Peyer's patch (tissue), 4 donors: ENCODE measurements at regions not wholly inside any gene's neighbourhood (a gene's known extent, or its start where the extent isn't known, plus 50 kb on each side); places are given as distances from the start of the nearest gene placed in this dataset.

ENCODE experiments used
- DNase-seq, 3 donors: peaks; one replicate each; pipeline ENCODE4 v3.0.0-alpha.2; 2017 to 2019
- H3K27ac ChIP-seq, 4 donors: fragments of 200-600 bp; sonication (generic); one replicate each; pipeline ENCODE4 v1.5.1; 2016 to 2019
- H3K27me3 ChIP-seq, 2 donors: fragments of 200-600 bp; sonication (generic); one replicate each; pipeline ENCODE4 v1.5.1; 2019
- H3K36me3 ChIP-seq, 3 donors: fragments of 200-600 bp; sonication (generic); one replicate each; pipeline ENCODE4 v1.5.1; 2016 to 2019
- H3K4me1 ChIP-seq, 4 donors: fragments of 200-600 bp; sonication (generic); one replicate each; pipeline ENCODE4 v1.5.1; 2016 to 2019
- H3K4me3 ChIP-seq, 4 donors: fragments of 200-600 bp; sonication (generic); 1 replicate in 3 of 4; 2 replicates in 1 of 4; pipeline ENCODE4 v1.5.1; 2016 to 2019; ENCODE audit warnings: mild to moderate bottlenecking in 1 of 4
- H3K9me3 ChIP-seq, 4 donors: fragments of 200-600 bp; sonication (generic); one replicate each; pipeline ENCODE4 v1.5.1; 2016 to 2019; ENCODE audit warnings: mild to moderate bottlenecking in 1 of 4
- POLR2A ChIP-seq, 2 donors: fragments of 450-650 bp; IDR thresholded peaks; one replicate each; pipeline ENCODE4 v1.5.1; 2017; ENCODE audit warnings: antibody characterized with exemption in 2 of 2, mild to moderate bottlenecking in 2 of 2, moderate library complexity in 2 of 2
- TF ChIP-seq, protein P1 (sequence below), 6 experiments: fragments of 450-650 bp in 4 of 6; fragments of 200-600 bp in 2 of 6; sonication (generic) in 1 of 6; IDR thresholded peaks; one replicate each; pipeline ENCODE4 v1.5.1; 2017 to 2019; ENCODE audit warnings: antibody characterized with exemption in 6 of 6, mild to moderate bottlenecking in 3 of 6, moderate library complexity in 1 of 6

DNA sequence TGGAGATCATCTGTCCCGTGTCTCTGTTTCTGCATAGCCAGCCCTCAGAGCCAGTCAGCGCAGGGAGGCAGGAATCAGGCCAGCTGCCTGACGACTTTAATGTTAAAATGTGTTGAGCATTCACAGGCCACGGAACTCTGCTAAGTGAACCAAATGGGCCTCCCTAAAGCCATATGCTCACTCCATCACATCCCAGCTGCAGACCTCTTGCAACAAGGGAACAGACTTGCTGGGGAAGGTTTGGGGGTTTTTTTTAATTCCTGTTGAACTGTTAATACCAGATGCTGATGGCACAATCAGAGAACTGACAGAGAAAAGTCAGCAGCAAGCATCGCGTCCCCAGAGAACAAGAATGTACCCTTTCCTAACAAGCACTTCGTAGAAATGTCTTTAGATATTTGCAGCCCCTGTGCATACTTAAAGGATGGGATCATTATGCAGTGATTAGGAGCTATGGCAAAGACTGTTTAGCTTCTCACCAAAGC is 900.4 kb upstream of the AUTS2 start:
- no peaks in the 10 kb centered on the region for H3K27me3 ChIP-seq
- H3K27ac ChIP-seq: no peak overlapping the region
- H3K4me1 ChIP-seq: no peaks in the 10 kb centered on the region
- TF ChIP-seq POLR2A (IDR thresholded peaks at IDR 0.05): no peak
- TF ChIP-seq, protein P1, sequence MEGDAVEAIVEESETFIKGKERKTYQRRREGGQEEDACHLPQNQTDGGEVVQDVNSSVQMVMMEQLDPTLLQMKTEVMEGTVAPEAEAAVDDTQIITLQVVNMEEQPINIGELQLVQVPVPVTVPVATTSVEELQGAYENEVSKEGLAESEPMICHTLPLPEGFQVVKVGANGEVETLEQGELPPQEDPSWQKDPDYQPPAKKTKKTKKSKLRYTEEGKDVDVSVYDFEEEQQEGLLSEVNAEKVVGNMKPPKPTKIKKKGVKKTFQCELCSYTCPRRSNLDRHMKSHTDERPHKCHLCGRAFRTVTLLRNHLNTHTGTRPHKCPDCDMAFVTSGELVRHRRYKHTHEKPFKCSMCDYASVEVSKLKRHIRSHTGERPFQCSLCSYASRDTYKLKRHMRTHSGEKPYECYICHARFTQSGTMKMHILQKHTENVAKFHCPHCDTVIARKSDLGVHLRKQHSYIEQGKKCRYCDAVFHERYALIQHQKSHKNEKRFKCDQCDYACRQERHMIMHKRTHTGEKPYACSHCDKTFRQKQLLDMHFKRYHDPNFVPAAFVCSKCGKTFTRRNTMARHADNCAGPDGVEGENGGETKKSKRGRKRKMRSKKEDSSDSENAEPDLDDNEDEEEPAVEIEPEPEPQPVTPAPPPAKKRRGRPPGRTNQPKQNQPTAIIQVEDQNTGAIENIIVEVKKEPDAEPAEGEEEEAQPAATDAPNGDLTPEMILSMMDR (IDR thresholded peaks at IDR 0.05): no peak
- H3K9me3 ChIP-seq: no peaks in the 10 kb centered on the region
- no peaks in the 10 kb centered on the region for H3K36me3 ChIP-seq
- DNase-seq: no peak
- H3K4me3 ChIP-seq: no peak overlapping the region

DNA sequence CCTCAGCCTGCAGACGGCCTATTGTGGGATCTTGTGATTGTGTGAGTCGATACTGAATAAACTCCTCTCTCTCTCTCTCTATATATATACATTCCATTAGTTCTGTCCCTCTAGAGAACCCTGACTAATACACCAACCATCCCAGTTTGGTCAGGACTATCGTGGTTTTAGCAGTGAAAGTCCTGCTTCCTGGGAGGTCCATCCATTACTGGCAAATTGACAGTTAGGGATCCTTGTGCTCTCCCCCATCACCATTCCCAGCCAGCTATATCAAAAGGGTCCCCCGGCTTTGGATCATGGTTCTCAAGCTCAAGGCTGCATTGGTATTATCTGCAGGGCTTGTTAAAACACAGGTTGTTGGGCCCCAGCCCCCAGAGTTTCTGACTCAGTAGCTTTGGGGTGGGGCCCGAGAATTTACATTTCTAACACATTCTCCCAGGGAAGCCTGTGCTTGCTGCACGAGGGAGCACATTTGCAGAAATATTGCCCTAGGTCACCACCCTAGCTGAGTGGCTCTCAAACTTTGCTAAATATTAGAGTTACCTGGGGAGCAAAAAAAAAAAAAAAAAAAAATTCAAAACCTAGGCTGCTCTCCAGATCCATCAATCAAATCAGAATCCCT is 899.1 kb upstream of the AUTS2 start:
- DNase-seq: no peak
- Histone ChIP-seq H3K4me1 (no peaks in the 10 kb centered on the region), H3K27ac (no peak overlapping the region), H3K4me3 (no peak overlapping the region), H3K36me3 (no peaks in the 10 kb centered on the region), H3K9me3 (no peaks in the 10 kb centered on the region), H3K27me3 (no peaks in the 10 kb centered on the region)
- TF ChIP-seq, protein P1 (IDR thresholded peaks at IDR 0.05): no peak
- TF ChIP-seq POLR2A (IDR thresholded peaks at IDR 0.05): no peak

DNA sequence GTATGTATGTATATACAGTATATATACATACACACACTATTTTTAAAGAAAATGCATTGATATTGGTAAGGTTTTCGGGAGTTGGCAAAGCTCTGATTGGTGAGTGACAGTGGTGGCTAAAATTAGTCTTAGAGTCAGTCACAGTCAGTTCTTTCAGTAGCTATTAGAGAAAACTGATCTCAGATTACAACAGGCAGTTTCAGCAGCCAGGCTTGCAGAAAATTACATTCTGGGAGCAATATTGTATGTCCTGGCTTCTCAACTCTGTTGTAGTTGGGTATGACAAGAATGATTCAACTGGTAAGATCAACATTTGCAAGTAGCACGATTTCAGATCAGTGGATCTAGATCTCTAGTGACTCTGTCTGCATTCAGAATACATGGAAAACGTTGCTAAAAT is 897.9 kb upstream of the AUTS2 start:
- Histone ChIP-seq H3K4me1 (no peaks in the 10 kb centered on the region), H3K27ac (no peak overlapping the region)
- no peak for TF ChIP-seq POLR2A (IDR thresholded peaks at IDR 0.05)
- TF ChIP-seq, protein P1 (IDR thresholded peaks at IDR 0.05): no peak

DNA sequence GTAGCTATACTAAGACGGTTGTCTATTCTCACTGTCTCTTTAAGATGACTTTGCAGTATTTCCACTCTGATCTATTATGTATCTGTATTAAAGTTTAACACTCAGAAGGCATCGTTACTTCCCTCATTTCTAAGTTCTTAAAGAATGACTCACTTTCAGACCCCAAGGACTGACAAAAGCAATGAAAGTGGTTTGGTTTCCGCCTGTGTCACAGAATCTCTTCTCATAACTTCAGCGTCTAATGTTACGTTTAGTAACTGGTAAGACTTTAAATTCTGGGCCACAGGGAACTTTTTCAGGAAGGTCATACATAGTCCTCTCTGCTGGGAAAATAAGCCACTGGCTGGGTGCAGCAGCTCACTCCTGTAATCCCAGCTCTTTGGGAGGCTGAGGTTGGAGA is 892.0 kb upstream of the AUTS2 start:
- H3K27me3 ChIP-seq: no peaks in the 10 kb centered on the region
- no peak for DNase-seq
- H3K9me3 ChIP-seq: no peaks in the 10 kb centered on the region
- H3K4me3 ChIP-seq: no peak overlapping the region
- H3K36me3 ChIP-seq: no peaks in the 10 kb centered on the region
- TF ChIP-seq, protein P1 (IDR thresholded peaks at IDR 0.05): no peak
- TF ChIP-seq POLR2A (IDR thresholded peaks at IDR 0.05): no peak
- H3K4me1 ChIP-seq: no peaks in the 10 kb centered on the region
- no peak overlapping the region for H3K27ac ChIP-seq

More for the DNA sequence above, 897.9 kb upstream of the AUTS2 start:
- DNase-seq: no peak
- Histone ChIP-seq H3K4me3 (no peak overlapping the region), H3K36me3 (no peaks in the 10 kb centered on the region), H3K27me3 (no peaks in the 10 kb centered on the region), H3K9me3 (no peaks in the 10 kb centered on the region)

DNA sequence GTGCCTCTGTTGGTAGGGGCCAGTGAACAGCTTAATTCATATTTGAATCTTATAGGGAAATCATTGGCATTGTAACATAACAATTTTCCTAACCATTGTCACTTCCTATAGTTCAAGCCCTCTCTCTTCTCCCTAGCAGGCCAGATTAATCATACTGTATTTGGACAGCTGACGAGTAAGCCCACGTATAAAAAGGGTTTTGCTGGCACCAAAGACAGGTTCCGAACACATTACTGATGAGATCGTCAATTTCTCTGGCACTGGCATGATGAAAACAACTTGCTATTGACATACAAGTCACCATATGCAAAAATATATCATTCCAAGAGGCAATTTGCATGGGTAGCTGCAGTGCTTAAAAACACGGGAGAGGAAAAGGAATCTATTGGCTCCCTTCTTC is 891.1 kb upstream of the AUTS2 start:
- Histone ChIP-seq H3K36me3 (no peaks in the 10 kb centered on the region), H3K27ac (no peak overlapping the region), H3K4me3 (no peak overlapping the region), H3K4me1 (no peaks in the 10 kb centered on the region), H3K27me3 (no peaks in the 10 kb centered on the region), H3K9me3 (no peaks in the 10 kb centered on the region)
- DNase-seq: no peak
- no peak for TF ChIP-seq POLR2A (IDR thresholded peaks at IDR 0.05)
- TF ChIP-seq, protein P1 (IDR thresholded peaks at IDR 0.05): no peak

DNA sequence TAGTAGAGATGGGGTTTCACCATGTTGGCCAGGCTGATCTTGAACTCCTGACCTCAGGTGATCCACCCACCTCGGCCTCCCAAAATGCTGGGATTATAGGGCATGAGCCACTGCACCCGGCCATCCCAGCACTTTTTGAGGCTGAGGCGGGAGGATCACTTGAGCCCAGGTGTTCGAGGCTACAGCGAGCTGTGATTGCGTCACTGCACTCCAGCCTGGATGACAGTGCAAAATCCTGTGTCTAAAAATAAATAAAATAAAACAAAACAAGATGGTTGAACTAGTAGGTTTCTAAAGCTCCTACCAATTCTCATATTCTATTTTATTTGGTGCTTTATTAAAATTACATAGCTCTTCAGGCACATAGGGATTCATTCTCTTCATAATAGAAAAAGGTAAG is 890.3 kb upstream of the AUTS2 start:
- H3K9me3 ChIP-seq: no peaks in the 10 kb centered on the region
- H3K27ac ChIP-seq: no peak overlapping the region
- DNase-seq: no peak
- no peaks in the 10 kb centered on the region for H3K27me3 ChIP-seq
- H3K4me1 ChIP-seq: no peaks in the 10 kb centered on the region
- H3K4me3 ChIP-seq: no peak overlapping the region
- no peak for TF ChIP-seq POLR2A (IDR thresholded peaks at IDR 0.05)
- TF ChIP-seq, protein P1 (IDR thresholded peaks at IDR 0.05): no peak
- H3K36me3 ChIP-seq: no peaks in the 10 kb centered on the region
